Central memory CD4-positive, alpha-beta T cell (primary cell): ENCODE measurements at regions not wholly inside any gene's neighbourhood (a gene's known extent, or its start where the extent isn't known, plus 50 kb on each side); places are given as distances from the start of the nearest gene placed in this dataset.
"Not testable (repeated sequence)": the region's sequence is repeated elsewhere in the genome, so short reads cannot be mapped to it uniquely, and the experiment has no call there.

Experiments
- DNase-seq: peaks from one replicate; pipeline ENCODE4 v3.0.0; 2022

GRCh38 chr14:99007795-99008194, 264.2 kb downstream of the BCL11B start:
- DNase-seq, result no peak

- DNase-seq, result peak; percentile 10
Observed at GRCh38 chr14:99009871-99010270, 262.1 kb downstream of the BCL11B start.

- DNase-seq, result no peak
Observed at GRCh38 chr14:99011385-99011784, 260.6 kb downstream of the BCL11B start.

- no peak for DNase-seq
Observed at GRCh38 chr14:99012703-99013102, 259.3 kb downstream of the BCL11B start.

- DNase-seq, result no peak
Observed at GRCh38 chr14:99015833-99016232, 256.2 kb downstream of the BCL11B start.

GRCh38 chr14:99023371-99023770, 248.6 kb downstream of the BCL11B start:
- DNase-seq, result no peak

- no peak for DNase-seq
Observed at GRCh38 chr14:99024926-99025325, 247.1 kb downstream of the BCL11B start.

- no peak for DNase-seq
Observed at GRCh38 chr14:99025418-99025817, 246.6 kb downstream of the BCL11B start.

DNA sequence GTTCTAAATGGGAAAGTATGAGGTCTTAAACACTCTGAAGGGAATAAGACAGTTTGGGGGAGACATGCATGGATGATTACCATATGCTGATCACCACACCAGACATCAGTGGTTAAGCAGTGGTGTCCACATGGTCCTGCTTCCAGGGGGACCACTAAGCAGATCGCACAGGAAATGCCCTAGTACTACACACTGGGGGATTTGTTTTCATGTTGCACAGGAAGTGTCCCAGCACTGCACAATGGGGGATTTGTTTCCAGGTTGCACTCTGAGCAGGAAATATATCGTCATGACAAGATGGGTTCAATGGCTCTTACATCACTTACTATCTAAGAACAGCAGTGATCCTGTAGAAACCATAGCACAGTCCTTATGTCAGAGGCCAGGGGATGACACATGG, 245.5 kb downstream of the BCL11B start:
- no peak for DNase-seq

- DNase-seq, result no peak
Observed at GRCh38 chr14:99028041-99028440, 244.0 kb downstream of the BCL11B start.

- no peak for DNase-seq
Observed at GRCh38 chr14:99028521-99028920, 243.5 kb downstream of the BCL11B start.

DNA sequence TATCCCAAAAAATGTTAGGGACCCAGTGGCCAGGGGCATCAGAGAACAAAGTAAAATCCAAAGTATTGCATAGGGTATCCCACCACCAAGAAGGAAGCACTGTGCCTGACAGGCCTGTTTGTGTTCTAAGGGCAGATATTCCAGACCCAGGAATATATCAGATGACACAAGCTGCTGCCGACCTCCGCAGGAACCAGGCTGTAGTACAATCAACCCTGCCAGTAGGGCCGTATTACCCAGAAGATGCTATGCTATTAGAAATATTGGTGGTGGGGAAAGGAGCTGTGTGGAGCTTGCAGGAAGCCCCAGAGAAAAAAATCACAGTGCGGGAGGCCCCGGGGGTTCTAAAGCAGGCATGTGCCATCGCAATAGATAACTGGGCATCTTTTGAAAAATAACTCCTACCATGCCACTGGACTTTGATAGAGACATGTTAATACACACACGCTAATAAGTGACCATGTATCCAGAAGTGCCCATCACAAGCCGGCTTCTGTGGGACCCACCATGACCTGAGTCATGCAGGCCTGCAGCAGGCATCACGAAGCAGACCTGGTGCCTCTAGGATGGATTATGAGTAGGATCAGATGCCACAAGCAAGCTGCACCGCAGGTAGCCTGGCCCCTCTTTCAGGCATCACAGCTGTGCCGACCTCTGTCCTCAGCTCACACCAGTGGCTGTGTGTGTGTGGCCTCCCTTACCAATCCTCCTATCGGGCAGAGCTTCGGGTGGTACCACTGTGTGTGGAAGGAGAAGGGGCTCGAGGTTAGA, 242.7 kb downstream of the BCL11B start:
- no peak for DNase-seq

DNA sequence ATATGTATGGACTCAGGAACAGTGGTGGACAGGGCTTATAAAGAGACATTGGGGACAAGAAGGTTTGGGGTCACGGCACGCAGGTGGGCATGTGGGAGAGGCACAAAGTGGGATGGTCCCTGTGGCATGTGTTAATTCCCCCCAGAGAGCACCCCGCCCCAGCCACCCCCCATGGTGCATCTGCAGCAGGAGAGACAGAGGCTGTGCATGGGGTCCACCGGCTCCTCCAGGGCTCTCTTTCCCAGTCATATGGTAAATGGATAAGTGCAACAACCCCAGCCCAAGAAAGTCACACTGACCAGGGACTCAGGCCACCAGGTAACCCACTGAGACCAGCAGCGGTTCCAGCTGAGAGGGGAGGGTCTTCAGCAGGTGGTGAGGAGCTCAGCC, 242.1 kb downstream of the BCL11B start:
- no peak for DNase-seq

DNA sequence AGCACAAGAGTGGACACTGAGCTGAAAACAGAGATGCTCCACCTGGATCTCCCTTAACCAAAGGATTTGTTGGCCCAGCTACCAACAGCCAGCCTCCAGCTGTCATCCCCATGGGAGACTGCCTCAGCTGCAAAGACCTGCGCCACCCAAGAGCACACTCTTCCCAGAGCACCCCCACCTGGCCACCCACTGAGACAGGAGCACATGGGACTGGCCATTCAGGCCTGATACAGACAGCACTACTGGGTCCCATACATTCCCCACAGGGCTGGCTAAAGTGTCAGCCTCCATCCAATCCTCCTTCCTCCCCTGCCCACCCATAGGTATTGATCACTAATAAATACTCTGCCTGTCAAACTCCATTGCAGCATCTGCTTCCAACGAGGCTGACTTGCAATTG, 241.5 kb downstream of the BCL11B start:
- DNase-seq, result no peak

GRCh38 chr14:99032759-99033158, 239.2 kb downstream of the BCL11B start:
- no peak for DNase-seq

- no peak for DNase-seq
Observed at GRCh38 chr14:99033951-99034350, 238.0 kb downstream of the BCL11B start.

- no peak for DNase-seq
Observed at GRCh38 chr14:99034711-99035171, 237.3 kb downstream of the BCL11B start.

GRCh38 chr14:99035268-99035667, 236.7 kb downstream of the BCL11B start:
- DNase-seq, result no peak

DNA sequence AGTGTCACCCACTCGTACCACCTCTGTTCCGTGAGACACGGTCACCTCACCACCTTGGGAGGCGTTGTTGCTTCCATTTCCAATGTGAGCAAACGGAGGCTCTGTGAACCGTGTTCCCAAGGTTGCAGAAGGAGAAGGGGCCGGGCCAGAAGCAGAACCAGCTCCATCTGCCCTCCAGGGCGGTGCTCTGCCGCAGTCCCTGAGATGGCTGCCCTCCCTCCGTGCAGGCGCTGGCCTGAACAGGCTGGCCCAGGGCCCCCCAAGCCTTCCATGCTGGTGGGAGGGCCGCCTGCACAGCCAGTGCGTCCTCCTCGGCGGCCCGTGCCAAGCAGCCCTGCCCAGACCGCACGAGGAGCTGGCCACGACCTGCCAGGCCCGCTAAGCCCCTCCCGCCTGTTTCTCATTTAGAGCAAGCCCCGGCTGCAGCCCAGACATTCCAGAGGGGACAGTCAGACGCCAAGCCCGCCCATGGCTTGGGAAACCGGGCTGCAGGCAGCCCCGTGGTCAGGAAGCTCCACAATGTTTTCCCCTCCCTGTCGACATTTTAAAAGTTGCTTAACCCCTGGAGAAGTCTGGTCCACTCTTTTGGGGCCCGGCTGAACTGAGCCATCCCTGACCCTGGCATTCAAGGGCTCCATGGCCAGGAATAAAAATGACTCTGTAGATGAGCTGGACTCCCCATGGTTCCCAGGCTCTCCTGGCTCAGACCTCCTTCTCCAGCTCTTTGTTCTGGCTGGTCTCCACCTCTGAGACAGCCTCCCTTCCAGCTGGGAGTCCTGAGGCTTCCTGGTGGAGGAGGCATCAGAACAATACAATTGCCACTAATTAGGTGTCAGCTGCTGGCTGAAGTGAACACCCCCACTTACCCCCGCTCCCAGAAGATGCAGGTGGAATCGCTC, 236.0 kb downstream of the BCL11B start:
- no peak for DNase-seq

DNA sequence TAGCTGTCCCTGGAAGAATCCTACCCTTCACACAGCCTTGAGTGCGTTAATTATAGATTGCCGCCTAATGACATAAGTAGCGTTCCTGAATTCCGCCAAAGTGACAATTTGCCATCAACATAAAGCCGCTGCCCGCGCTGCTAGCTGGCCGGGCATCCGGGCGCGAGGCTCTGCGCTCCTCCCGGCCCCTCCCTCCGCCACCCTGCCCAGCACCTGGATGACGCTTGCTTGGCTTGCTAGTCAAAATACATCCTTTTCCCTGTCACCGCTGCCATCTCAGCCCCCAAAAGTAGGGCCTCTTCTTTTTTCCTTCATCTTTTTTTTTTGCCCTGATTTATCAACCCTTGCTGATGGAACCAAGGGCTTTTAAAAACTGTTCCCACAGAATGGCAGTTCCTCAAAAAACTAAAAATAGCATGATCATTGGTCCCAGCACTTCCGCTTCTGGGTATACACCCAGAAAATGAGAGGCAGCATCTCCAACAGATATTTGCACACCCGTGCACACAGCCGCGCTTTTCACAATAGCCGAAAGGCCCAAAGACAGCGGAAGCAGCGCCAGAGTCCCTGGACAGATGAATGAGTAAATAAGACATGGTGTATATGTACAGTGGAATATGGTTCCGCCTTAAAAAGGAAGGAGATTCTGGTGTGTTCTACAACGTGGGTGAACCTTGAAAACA, 235.2 kb downstream of the BCL11B start:
- no peak for DNase-seq

GRCh38 chr14:99037326-99037725, 234.7 kb downstream of the BCL11B start:
- not testable (repeated sequence) for DNase-seq

DNA sequence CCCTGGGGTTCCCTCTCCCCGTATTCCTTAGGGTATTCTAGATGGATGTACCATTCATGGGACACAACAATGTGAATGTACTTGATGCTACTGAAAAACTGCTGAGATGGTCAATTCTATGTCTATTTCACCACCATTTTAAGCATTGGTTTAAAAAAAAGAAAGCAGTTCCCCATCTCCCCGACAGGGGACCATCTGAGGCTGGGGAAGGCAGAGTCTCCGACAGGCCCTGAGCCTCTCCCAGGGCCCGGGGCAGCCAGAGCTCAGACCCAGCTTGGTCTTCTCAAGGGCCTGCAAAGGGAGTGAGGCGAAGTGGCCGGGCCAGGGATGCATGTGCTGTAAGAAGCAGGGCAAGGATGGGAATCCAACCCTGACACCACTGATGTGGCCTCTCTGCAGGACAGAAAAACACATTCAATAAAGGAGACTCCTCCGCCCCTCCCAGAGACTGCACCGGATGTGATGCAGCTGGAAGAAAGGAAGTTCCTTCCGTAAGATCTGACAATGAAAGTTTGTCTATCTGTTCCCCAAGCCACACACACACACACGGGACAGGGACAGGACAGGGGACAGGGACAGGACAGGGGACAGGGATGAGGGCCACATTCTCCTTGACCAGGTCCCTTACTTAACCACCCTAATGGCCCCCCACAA, 234.1 kb downstream of the BCL11B start:
- DNase-seq, result no peak

DNA sequence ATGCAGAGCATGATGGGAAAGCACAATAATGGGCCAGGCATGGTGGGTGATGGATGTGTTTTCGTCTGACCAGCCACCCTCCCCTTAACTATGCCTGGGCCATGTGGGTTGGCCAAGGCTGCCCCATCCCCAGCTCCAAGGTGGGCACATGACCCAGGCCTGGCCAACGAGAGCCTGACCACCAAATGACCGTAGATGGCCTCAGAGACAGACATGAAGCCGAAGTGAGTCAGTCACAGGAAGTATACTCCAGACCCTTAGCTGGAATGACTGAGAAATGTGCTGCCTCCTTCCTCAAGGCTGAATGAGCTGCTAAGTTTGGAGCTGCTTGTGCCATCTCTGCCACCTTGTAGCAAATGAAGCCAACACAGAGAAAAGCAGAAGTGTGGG, 233.6 kb downstream of the BCL11B start:
- DNase-seq, result no peak
